GM12872 (cell line): ENCODE measurements at regions not wholly inside any gene's neighbourhood (a gene's known extent, or its start where the extent isn't known, plus 50 kb on each side); places are given as distances from the start of the nearest gene placed in this dataset.

Experiments used
- TF ChIP-seq, protein P1 (sequence below): IDR thresholded peaks from 3 replicates; pipeline ENCODE4 v1.5.1; 2011; ENCODE audit warnings: low read depth, mild to moderate bottlenecking, low read length, moderate library complexity; ENCODE audit not compliant: insufficient read depth

DNA sequence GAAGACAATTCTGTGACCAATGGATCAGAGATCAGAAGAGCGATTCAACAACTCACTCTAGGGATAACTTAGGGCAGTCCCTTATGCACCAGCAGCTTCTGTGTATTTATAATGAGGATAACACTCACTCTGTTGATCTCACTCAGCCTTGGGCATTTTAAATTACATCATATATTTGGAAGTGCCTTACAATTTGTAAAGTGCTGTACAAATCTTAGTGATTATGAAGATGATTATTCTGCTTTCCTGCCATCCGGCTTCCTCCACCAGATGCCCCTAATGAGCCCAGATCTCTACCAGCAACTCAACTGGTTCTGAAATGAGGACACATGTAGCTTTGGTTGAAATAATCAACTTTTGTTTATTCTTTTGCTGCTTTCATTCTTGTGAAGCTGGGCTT, 105.3 kb downstream of the PCSK1 start:
- TF ChIP-seq, protein P1, sequence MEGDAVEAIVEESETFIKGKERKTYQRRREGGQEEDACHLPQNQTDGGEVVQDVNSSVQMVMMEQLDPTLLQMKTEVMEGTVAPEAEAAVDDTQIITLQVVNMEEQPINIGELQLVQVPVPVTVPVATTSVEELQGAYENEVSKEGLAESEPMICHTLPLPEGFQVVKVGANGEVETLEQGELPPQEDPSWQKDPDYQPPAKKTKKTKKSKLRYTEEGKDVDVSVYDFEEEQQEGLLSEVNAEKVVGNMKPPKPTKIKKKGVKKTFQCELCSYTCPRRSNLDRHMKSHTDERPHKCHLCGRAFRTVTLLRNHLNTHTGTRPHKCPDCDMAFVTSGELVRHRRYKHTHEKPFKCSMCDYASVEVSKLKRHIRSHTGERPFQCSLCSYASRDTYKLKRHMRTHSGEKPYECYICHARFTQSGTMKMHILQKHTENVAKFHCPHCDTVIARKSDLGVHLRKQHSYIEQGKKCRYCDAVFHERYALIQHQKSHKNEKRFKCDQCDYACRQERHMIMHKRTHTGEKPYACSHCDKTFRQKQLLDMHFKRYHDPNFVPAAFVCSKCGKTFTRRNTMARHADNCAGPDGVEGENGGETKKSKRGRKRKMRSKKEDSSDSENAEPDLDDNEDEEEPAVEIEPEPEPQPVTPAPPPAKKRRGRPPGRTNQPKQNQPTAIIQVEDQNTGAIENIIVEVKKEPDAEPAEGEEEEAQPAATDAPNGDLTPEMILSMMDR: no peak

DNA sequence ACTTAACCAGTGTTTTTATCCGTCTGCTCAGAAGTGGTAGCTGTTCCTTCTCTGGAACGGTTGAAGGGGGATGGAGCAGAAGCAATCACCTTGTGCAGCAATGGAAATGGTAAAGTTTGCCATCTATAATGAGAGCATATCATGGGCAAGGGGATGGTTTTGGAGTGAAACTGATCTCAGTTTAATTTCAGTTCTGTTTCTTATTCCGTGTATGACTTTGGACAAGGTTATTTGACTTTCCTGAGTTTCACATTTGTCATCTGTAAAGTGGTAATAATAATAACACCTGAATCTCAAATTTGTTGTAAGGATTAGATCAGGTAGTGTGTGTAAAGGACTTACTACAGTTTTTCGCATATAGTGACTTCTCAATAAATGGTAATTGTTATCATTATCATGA, 106.1 kb downstream of the PCSK1 start:
- TF ChIP-seq, protein P1: no peak

DNA sequence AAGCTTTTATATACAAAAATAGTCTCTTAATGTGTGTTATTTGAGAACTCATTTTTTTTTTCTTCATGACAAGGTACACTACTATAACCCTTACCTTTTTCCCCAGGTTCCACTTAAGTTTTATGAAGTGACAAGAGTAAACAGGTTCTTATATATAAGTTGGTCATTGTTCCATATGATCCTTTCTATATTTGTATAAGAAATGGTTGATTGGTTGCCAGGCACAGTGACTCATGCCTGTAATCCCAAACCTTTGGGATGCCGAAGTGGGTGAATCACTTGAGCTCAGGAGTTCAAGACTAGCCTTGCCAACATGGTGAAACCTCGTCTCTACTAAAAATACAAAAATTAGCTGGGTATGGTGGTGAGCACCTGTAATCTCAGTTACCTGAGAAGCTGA, 108.3 kb downstream of the PCSK1 start:
- TF ChIP-seq, protein P1: no peak

DNA sequence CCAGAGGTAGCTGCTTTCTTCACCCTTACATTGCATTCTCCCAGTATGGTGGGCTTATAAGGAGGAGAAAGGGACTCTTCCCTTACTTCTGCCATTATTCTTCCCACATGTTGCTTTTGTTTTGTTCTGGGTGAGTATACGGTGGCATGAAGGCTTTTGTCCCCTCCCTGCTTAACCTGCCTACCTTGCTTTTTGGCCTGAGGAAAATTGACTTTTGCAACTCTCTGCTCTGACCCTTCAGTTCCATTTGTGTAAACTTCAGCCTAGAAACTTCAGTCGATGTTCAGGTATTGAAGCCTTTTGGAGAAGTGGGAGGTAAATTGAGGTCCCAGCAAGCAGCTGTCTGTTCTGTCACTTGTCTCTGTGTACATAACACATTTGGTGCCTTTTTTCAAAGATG, 110.2 kb downstream of the PCSK1 start:
- TF ChIP-seq, protein P1: no peak

DNA sequence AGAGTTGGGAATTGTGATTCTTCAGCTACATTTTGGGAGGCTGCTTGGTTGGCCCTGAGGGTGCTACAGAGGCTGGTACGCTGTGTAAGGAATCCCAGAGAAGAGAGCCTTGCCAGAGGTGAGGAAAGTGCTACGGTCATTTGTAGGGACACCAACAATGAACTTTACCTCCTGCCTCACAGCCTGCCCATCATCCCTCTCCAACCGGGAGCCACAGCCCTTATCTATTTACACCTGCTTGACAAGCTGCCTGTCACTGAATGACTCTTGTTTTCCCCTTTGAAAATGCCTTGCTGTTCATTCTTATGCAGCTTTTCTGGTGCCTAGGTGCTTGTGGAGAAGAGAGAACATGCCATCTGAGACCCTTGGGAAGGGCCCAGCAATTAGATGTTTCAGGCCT, 110.8 kb downstream of the PCSK1 start:
- TF ChIP-seq, protein P1: no peak

DNA sequence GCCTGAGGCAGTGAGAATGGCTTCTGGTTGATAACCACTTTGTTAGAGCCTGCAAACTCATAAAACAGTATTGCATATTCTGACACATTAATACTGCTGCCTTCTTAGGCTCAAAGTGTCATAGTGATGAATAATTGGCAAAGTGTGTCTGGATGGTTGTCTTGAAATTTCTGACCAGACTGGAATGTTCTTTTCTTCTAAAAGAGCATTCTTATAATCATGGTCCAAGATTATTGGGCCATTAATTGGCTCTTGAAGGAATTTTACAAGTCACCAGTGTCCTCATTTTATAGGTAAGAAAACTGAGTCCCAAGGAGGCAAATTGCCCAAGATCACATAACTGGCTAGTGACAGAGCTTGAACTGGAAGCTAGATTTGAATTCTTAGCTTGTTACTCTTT, 111.7 kb downstream of the PCSK1 start:
- TF ChIP-seq, protein P1: no peak

DNA sequence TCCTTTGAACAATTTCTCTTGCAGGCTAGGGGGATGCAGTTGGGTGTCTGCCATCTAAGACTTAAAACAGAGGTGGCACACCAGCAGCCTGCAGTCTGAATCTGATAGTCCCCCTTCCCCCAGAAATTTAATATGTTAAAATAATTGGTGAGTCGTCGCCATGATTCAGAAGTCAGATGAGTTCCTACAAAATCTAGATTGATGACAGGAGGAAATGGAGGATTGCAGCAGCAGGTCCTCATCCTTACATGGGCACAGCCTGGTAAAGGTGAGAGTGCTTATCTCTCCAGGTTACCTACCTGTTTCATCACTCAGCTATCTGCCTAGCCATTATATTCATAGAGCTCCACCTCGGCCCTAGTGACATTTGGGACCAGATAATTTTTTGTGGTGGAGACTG, 112.3 kb downstream of the PCSK1 start:
- TF ChIP-seq, protein P1: no peak

DNA sequence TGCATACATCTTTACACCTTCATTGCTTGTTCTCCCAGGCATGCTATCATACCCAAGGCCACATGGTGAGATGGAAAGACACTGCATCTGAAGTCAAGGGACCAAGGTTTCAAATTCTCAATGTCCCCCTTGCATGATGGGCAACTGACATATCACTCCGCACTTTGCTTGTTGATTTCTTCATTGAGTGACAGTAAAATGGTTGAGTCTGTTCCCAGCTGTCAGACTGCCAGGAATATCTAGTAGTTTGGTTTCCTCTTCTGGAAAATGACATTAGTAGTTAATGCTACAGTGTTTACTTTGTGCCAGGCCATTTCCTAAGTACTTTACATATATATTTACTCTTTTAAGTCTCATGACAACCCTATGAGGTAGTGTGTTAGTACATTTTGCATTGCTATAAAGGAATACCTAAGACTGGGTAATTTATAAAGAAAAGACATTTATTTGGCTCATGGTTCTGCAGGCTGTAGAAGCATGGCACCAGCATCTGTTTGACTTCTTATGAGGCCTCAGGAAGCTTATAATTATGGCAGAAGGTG, 114.4 kb downstream of the PCSK1 start:
- TF ChIP-seq, protein P1: no peak
